Neural progenitor cell (in vitro differentiated cells): ENCODE measurements at regions not wholly inside any gene's neighbourhood (a gene's known extent, or its start where the extent isn't known, plus 50 kb on each side); places are given as distances from the start of the nearest gene placed in this dataset.

Source experiments
- DNase-seq: peaks from one replicate; pipeline ENCODE4 v3.0.0-alpha.2; 2016; ENCODE audit warnings: low spot score
- H2AFZ ChIP-seq: fragments of 200-600 bp; sonication (generic); replicated peaks from 2 replicates; pipeline ENCODE4 v1.6.1; 2016; ENCODE audit warnings: antibody characterized with exemption
- H3F3A ChIP-seq: fragments of 200-600 bp; sonication (generic); 2 replicates; pipeline ENCODE4 v1.6.1; 2016; ENCODE audit warnings: antibody characterized with exemption, low read depth
- H3K27ac ChIP-seq: fragments of 200-600 bp; sonication (generic); 2 replicates; pipeline ENCODE4 v1.5.1; 2016; ENCODE audit warnings: mild to moderate bottlenecking
- H3K27me3 ChIP-seq: fragments of 200-600 bp; sonication (generic); 2 replicates; pipeline ENCODE4 v1.6.1; 2016; ENCODE audit warnings: mild to moderate bottlenecking, moderate library complexity
- H3K36me3 ChIP-seq: fragments of 200-600 bp; sonication (generic); 2 replicates; pipeline ENCODE4 v1.5.1; 2016
- H3K4me1 ChIP-seq: fragments of 200-600 bp; sonication (generic); 2 replicates; pipeline ENCODE4 v1.6.1; 2016; ENCODE audit warnings: mixed run types
- H3K4me2 ChIP-seq: fragments of 200-600 bp; sonication (generic); 2 replicates; pipeline ENCODE4 v1.6.1; 2016
- H3K4me3 ChIP-seq: fragments of 200-600 bp; sonication (generic); 2 replicates; pipeline ENCODE4 v1.5.1; 2016
- H3K79me2 ChIP-seq: fragments of 200-600 bp; sonication (generic); 2 replicates; pipeline ENCODE4 v1.6.1; 2016; ENCODE audit warnings: low read depth
- H3K9ac ChIP-seq: fragments of 200-600 bp; sonication (generic); 2 replicates; pipeline ENCODE4 v1.6.1; 2016
- H3K9me3 ChIP-seq: fragments of 200-600 bp; sonication (generic); 2 replicates; pipeline ENCODE4 v1.5.1; 2016; ENCODE audit warnings: low read depth
- H4K20me1 ChIP-seq: fragments of 200-600 bp; sonication (generic); 2 replicates; pipeline ENCODE4 v1.6.1; 2016; ENCODE audit warnings: low read depth
- H3K27ac Mint-ChIP-seq: 3 replicates; pipeline ENCODE4 v1.8.0; 2021; ENCODE audit warnings: mixed read lengths
- H3K27me3 Mint-ChIP-seq: 2 replicates; pipeline ENCODE4 v1.8.0; 2022; ENCODE audit warnings: low read depth, mild to moderate bottlenecking, inconsistent platforms, moderate library complexity, mixed read lengths; ENCODE audit not compliant: insufficient read depth
- H3K36me3 Mint-ChIP-seq: 3 replicates; pipeline ENCODE4 v1.8.0; 2021; ENCODE audit warnings: mixed read lengths
- H3K4me1 Mint-ChIP-seq: 3 replicates; pipeline ENCODE4 v1.8.0; 2021; ENCODE audit warnings: mixed read lengths
- H3K4me3 Mint-ChIP-seq: 3 replicates; pipeline ENCODE4 v1.8.0; 2021; ENCODE audit warnings: mild to moderate bottlenecking, moderate library complexity, mixed read lengths
- H3K9me3 Mint-ChIP-seq: 3 replicates; pipeline ENCODE4 v1.8.0; 2020; ENCODE audit warnings: mixed read lengths
- CTCF ChIP-seq: fragments of 200-600 bp; sonication (generic); IDR thresholded peaks from 2 replicates; pipeline ENCODE4 v1.5.1; 2017; ENCODE audit warnings: antibody characterized with exemption, mild to moderate bottlenecking
- EZH2 ChIP-seq: fragments of 200-600 bp; sonication (generic); IDR thresholded peaks from 2 replicates; pipeline ENCODE4 v1.6.1; 2017; ENCODE audit warnings: antibody characterized with exemption, mild to moderate bottlenecking, moderate library complexity
- EZH2phosphoT487 ChIP-seq: fragments of 200-600 bp; sonication (generic); IDR thresholded peaks from 2 replicates; pipeline ENCODE4 v1.6.1; 2017; ENCODE audit warnings: antibody characterized with exemption

GRCh38 chrX:58051346-58051745 is 141.1 kb upstream of the ZXDA start:
- Histone ChIP-seq H3K36me3 (peaks cover 4% of the 10 kb centered on the region), H4K20me1 (no peaks in the 10 kb centered on the region), H3K27ac (no peak overlapping the region), H3K4me2 (no peak overlapping the region), H3K9ac (no peak overlapping the region), H3F3A (peaks cover 6% of the 10 kb centered on the region), H3K9me3 (peaks cover 55% of the 10 kb centered on the region), H2AFZ (no peak overlapping the region), H3K79me2 (no peaks in the 10 kb centered on the region), H3K27me3 (no peaks in the 10 kb centered on the region), H3K4me3 (no peak overlapping the region), H3K4me1 (no peaks in the 10 kb centered on the region)
- Mint-ChIP-seq H3K36me3 (no peaks in the 10 kb centered on the region), H3K27ac (no peak overlapping the region), H3K9me3 (peaks cover 55% of the 10 kb centered on the region), H3K4me1 (no peaks in the 10 kb centered on the region), H3K4me3 (no peak overlapping the region), H3K27me3 (peaks cover 6% of the 10 kb centered on the region)
- no peak for TF ChIP-seq EZH2phosphoT487
- no peak for TF ChIP-seq CTCF
- no peak for DNase-seq

GRCh38 chrX:58044130-58044529 is 133.9 kb upstream of the ZXDA start:
- H3K36me3 Mint-ChIP-seq: no peaks in the 10 kb centered on the region
- Histone ChIP-seq H3K9ac (no peak overlapping the region), H3K27me3 (no peaks in the 10 kb centered on the region), H3K27ac (no peak overlapping the region), H4K20me1 (no peaks in the 10 kb centered on the region), H3K4me2 (no peak overlapping the region), H3K79me2 (no peaks in the 10 kb centered on the region), H3K9me3 (peaks cover 58% of the 10 kb centered on the region), H3K4me3 (no peak overlapping the region), H3F3A (peaks cover 21% of the 10 kb centered on the region), H3K4me1 (no peaks in the 10 kb centered on the region), H3K36me3 (peaks cover 4% of the 10 kb centered on the region), H2AFZ (no peak overlapping the region)
- peaks cover 6% of the 10 kb centered on the region for H3K27me3 Mint-ChIP-seq
- DNase-seq: no peak
- peaks cover 66% of the 10 kb centered on the region for H3K9me3 Mint-ChIP-seq
- H3K4me1 Mint-ChIP-seq: no peaks in the 10 kb centered on the region
- H3K27ac Mint-ChIP-seq: no peak overlapping the region
- TF ChIP-seq EZH2phosphoT487 (no peak), CTCF (no peak), EZH2 (no peak)
- H3K4me3 Mint-ChIP-seq: no peak overlapping the region

- H3K36me3 Mint-ChIP-seq: no peaks in the 10 kb centered on the region
- no peaks in the 10 kb centered on the region for H3K27me3 Mint-ChIP-seq
- H3K4me1 Mint-ChIP-seq: no peaks in the 10 kb centered on the region
- Histone ChIP-seq H3K27ac (no peak overlapping the region), H3K4me2 (no peak overlapping the region), H3K9ac (no peak overlapping the region), H3K9me3 (peaks cover 57% of the 10 kb centered on the region), H3K4me1 (no peaks in the 10 kb centered on the region), H3K27me3 (no peaks in the 10 kb centered on the region), H3K4me3 (no peak overlapping the region), H4K20me1 (no peaks in the 10 kb centered on the region), H3F3A (no peaks in the 10 kb centered on the region), H2AFZ (no peak overlapping the region), H3K79me2 (no peaks in the 10 kb centered on the region), H3K36me3 (no peaks in the 10 kb centered on the region)
- no peak overlapping the region for H3K27ac Mint-ChIP-seq
- H3K9me3 Mint-ChIP-seq: peaks cover 45% of the 10 kb centered on the region
- peak; percentile 9 for DNase-seq
- no peak for TF ChIP-seq EZH2
- TF ChIP-seq CTCF: peak; percentile 51
- no peak overlapping the region for H3K4me3 Mint-ChIP-seq
Observed at GRCh38 chrX:58025979-58026378, 115.7 kb upstream of the ZXDA start.

GRCh38 chrX:57985951-57986350 is 75.7 kb upstream of the ZXDA start:
- H3K27me3 ChIP-seq: no peaks in the 10 kb centered on the region
- no peaks in the 10 kb centered on the region for H3K36me3 ChIP-seq
- no peak for TF ChIP-seq EZH2
- no peak for TF ChIP-seq CTCF
- no peak for TF ChIP-seq EZH2phosphoT487
- H3K4me1 ChIP-seq: no peaks in the 10 kb centered on the region
- H3K79me2 ChIP-seq: no peaks in the 10 kb centered on the region
- no peaks in the 10 kb centered on the region for H4K20me1 ChIP-seq
- peaks cover 19% of the 10 kb centered on the region for H3K9me3 ChIP-seq
- Mint-ChIP-seq H3K27me3 (peaks cover 2% of the 10 kb centered on the region), H3K4me3 (no peak overlapping the region), H3K27ac (no peak overlapping the region), H3K9me3 (peaks cover 39% of the 10 kb centered on the region), H3K36me3 (no peaks in the 10 kb centered on the region), H3K4me1 (no peaks in the 10 kb centered on the region)
- no peak overlapping the region for H3K4me2 ChIP-seq
- no peaks in the 10 kb centered on the region for H3F3A ChIP-seq
- H3K4me3 ChIP-seq: no peak overlapping the region
- H2AFZ ChIP-seq: no peak overlapping the region
- H3K27ac ChIP-seq: no peak overlapping the region
- no peak for DNase-seq
- no peak overlapping the region for H3K9ac ChIP-seq
